Activated CD4-positive, CD25-positive, alpha-beta regulatory T cell treated with anti-CD3 and anti-CD28 coated beads, Interleukin-2, amount 50 U/mL, for 24 hours (primary cell): ENCODE measurements at regions not wholly inside any gene's neighbourhood (a gene's known extent, or its start where the extent isn't known, plus 50 kb on each side); places are given as distances from the start of the nearest gene placed in this dataset.
"Not testable (repeated sequence)": the region's sequence is repeated elsewhere in the genome, so short reads cannot be mapped to it uniquely, and the experiment has no call there.

Experiments
- ATAC-seq, 2 donors: fragments of 150-1000 bp; cut with Tn5 transposase; one replicate each; pipeline ENCODE4 v1.10.0; 2021; ENCODE audit warnings: mild to moderate bottlenecking in 1 of 2, moderate library complexity in 1 of 2

GRCh38 chrX:20711366-20711765 lies 444.7 kb upstream of the RPS6KA3 start:
- ATAC-seq, result no peak

DNA sequence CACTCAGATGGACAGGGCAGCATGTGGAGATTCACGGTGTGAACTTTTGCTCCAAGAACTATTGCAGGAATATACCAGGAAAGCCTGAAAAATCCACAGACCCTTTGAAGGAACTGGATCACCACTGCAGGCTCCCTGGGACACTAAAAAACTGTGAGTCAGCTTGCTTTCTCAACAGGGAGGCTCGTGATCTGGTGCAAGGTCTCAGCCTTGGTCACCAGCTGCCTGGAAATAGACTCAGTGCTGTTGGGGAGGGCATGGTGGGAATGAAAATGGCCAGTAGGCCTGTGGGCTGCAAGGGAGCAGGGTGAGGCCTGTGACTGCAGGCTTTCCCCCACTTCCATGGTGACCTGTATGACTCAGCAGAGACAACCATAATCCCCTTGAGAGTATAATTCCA lies 426.4 kb upstream of the RPS6KA3 start:
- ATAC-seq, result no peak

GRCh38 chrX:20686256-20686655 lies 419.5 kb upstream of the RPS6KA3 start:
- ATAC-seq, result no peak

DNA sequence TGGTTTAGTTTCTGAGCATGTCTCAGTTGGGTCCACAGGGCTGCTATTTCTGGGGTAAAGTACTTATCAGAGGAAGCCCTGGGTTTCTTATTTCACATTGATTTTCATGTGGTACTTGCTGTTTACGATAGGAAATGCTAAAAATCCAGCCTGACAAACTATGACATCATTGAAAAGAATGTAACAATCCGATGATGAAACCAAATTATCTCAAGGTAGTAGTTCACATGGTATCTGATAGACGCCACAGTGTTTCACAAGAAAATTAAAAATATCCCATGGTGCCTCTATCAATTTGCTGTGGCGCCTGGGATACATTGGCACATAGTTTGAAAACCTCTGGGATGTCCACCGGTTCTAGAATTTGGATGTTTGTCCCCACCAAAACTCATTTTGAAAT lies 418.9 kb upstream of the RPS6KA3 start:
- ATAC-seq, result no peak

DNA sequence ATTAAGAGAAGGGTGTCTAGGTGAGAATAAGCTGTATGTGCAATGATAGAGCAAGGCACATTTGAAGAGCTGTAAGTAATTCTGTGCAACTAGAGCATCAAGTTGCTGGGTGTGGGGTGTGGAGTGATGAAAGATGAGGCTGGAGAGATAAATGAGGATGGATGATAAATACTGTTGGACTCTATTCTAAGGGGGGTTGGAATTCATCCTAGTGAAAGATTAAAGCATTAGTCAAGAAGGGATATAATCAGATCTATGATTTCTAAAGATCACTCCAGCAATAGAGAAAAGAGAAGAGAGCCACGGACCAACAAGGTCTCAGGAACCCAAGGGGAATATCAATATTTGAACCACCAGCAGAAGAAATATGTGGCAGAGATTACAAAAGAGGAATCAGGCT lies 415.0 kb upstream of the RPS6KA3 start:
- no peak for ATAC-seq

DNA sequence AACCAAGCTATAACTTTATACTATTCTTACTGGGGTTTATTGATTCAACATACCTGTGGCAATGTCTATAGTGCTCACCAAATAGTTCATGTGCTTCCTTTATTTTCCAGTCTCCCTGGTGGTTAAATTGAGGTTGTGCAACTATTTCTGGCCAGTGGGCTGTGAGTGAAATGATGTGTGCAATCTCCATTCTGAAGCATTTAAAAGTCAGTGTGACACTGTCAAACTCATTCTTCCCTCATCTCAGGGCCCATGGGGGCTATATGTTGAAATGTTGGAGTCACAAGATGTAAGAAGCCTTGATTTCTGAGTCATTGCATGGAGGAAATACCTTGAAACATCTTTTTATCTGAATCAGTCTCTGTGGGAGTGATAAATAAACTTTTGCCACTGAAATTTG lies 414.3 kb upstream of the RPS6KA3 start:
- no peak for ATAC-seq

DNA sequence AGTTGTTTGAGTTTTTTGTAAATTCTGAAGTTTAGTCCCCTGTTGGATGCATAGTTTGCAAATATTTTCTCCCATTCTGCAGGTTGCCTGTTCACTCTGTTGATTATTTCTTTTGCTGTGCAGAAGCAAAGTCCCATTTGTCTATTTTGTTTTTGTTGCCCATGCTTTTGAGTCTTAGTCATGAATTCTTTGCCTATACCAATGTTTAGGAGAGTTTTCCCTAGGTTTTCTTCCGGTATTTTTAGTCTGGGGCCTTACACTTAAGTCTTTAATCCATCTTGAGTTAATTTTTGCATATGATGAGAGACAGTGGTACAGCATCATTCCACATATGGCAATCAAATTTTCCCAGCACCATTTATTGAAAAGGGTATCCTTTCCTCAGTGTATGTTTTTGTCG lies 405.8 kb upstream of the RPS6KA3 start:
- no peak for ATAC-seq

DNA sequence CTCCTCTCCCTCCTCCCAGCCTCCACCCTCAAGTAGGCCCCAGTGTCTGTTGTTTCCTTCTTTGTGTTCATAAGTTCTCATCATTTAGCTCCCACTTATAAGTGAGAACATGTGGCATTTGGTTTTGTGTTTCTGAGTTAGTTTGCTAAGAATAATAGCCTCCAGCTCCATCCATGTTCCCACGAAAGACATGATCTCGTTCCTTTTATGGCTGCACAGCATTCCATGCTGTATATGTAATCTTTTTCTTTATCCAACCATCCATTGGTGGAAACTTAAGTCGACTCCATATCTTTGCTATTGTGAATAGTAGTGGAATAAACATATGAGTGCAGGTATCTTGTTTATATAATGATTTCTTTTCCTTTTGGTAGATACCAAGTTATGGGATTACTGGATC lies 405.0 kb upstream of the RPS6KA3 start:
- not testable (repeated sequence) for ATAC-seq

GRCh38 chrX:20670611-20671010 lies 403.9 kb upstream of the RPS6KA3 start:
- ATAC-seq, result no peak

- no peak for ATAC-seq
Observed at GRCh38 chrX:20668550-20668949, 401.8 kb upstream of the RPS6KA3 start.

GRCh38 chrX:20666331-20666730 lies 399.6 kb upstream of the RPS6KA3 start:
- ATAC-seq, result no peak

DNA sequence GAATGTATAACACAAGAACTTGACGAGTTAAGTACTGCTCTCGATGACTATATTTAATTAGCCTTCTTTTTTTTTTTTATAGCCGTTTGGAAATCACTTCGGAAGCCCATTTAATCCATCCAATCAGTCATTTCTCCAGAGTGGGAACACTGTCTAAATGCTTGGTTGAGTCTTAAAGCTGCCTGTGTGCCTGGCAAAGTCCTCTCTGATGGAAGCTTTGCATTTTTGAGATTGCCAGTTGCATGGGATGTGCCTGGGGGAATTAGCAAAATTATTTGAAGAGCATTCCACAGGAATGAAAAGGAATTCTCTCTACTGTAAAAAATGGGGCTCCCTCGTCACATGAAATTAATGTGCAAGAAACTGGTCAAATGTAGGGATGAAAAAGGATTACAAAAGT lies 398.8 kb upstream of the RPS6KA3 start:
- ATAC-seq, result no peak

DNA sequence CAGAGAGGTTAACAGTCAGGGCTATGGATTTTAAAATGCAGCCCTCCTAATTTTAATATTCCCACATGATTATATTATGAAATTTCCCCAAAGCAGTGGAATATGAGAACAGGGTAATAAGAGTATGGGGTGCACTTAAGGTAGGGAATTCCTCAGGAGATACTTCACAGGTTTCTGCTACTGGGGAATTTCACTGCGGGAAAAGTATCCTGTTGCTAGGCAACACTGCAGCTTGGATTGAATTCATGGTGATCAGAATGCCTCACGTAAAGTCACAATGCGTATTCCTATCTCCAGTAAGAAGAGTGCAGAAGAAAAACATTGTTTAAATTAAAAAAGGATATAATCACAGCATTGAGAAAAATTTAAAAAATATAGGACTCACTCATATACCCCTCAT lies 398.1 kb upstream of the RPS6KA3 start:
- ATAC-seq, result no peak

- no peak for ATAC-seq
Observed at GRCh38 chrX:20664131-20664530, 397.4 kb upstream of the RPS6KA3 start.

DNA sequence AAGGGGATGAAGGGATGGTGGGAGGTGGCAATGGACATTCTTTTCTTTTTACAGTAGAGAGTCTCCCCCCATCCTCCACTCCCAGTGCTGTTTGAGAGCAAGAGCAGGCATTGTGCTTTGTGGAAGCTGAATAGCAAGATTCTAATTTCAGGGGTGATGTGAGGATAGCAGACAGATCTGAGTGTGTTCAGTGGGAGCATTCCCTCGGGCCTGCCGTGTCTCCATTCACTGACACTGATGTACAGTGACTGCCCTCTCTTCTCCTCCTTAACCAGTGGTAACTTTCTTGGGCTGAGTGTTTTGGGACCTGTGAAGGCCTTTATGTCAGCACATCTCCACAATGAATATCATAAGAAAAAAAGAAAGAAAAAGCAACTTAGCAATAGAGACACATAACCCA lies 396.6 kb upstream of the RPS6KA3 start:
- ATAC-seq, result no peak

- ATAC-seq, result no peak
Observed at GRCh38 chrX:20656721-20657120, 390.0 kb upstream of the RPS6KA3 start.

DNA sequence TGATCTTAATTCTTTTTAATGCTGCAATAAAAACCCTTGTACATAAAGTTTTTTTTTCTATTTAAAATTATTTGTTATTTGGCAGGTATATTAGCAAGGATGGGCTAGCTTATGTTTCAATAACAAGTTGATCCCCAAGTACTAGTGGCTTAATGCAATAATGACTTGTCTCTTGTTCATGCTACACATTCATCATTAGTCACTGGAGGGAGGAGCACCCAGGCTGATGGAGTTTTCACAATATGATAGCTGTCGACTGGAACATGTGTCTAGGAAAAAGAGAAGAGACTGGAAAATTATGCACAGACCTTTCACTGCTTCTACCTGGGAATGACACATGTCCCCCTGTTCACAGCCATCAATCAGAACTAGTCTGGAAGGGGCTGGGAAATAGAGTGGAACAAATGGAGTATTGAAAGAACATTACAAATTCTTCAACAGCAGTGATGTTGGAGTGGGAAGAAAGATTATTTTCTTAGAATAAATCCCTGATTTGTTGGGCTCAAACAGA lies 387.9 kb upstream of the RPS6KA3 start:
- ATAC-seq, result no peak

- no peak for ATAC-seq
Observed at GRCh38 chrX:20653070-20653469, 386.4 kb upstream of the RPS6KA3 start.

GRCh38 chrX:20641954-20642353 lies 375.2 kb upstream of the RPS6KA3 start:
- ATAC-seq, result no peak

DNA sequence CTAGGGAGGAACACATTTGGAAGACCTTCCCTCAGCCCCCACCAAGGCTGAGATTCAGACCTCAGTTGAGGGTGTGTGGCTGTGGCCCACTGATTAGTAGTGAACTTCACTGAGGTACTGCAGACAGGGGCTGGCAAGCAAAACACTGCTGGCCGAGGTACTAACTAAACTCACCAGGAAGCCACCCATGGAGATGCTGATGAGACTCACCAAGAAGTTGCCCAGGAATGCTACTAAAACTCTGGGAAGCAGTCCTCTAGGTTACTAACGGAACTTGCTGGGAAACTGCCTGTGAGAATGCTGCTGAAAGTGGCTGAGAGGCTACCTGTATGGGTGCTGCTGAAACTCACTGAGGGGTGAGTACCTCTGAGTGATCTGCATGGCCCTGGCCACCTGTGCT lies 372.4 kb upstream of the RPS6KA3 start:
- ATAC-seq, result no peak

- ATAC-seq, result no peak
Observed at GRCh38 chrX:20637351-20637750, 370.6 kb upstream of the RPS6KA3 start.

GRCh38 chrX:20633451-20633850 lies 366.7 kb upstream of the RPS6KA3 start:
- no peak for ATAC-seq

DNA sequence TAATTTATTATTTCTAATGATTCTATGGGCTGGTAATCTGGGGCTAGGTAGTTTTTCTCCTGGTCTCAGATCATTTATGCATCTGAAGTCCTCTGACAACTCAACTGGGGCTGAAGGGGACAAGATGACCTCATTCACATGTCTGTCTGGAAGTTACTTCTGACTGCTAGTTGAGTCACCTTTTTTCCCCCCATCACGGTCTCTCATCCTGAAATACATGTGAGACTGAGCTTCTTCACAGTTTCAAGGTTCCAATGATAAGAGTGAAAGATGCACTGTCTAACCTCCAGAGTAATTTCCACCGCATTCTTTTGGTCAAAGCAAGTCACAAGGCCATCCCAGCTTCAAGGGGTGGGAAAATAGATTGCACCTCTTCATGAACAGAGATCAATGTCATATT lies 356.7 kb upstream of the RPS6KA3 start:
- peak in 1 of 2 donors; percentile 27 for ATAC-seq

DNA sequence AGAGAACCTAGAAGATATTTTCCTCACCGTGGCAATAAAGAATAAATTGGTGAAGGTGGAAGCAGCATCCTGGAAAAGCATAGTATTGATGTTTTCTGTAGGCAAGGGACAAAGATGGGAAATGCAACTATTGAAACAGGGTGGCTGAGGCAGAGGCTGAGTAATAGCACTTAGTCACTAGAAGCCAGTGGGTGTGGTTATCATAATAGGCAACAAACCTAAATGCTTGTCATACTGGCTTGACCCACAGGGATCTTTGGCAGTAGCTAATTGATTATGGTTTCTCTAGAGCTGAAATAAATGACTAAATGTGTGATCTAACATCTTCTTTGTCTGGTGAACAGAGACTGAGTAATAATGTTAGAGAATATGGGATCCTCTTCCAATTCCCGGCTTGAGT lies 353.6 kb upstream of the RPS6KA3 start:
- no peak for ATAC-seq

- no peak for ATAC-seq
Observed at GRCh38 chrX:20609916-20610415, 343.3 kb upstream of the RPS6KA3 start.

DNA sequence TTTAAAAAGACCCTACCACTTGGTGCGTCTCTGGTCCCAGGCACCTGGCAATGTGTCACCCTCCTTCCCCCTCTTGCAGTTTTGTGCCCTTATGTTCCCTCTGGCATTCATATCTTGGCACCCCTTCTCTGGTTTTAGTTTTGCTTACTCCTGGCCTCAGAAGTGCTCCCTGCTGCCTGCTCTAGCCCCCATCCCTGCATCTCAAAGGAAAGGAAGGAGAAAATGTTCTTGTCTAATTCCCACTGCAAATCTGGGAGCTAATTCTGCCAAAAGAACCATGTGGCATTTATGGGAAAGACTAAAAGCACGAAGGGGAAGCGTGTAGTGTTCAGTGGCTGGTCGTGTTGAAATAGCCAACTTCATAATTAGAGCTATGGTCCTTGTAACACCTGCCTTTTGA lies 340.1 kb upstream of the RPS6KA3 start:
- ATAC-seq, result no peak
